H1 (cell line): ENCODE measurements at regions not wholly inside any gene's neighbourhood (a gene's known extent, or its start where the extent isn't known, plus 50 kb on each side); places are given as distances from the start of the nearest gene placed in this dataset.

ENCODE experiments used
- CTCF ChIA-PET: fragments of 300-600 bp; sonication (Branson Sonifier 250); formaldehyde crosslinking; loops from one replicate; lab custom pipeline; 2021; ENCODE audit not compliant: partially characterized antibody; lab: Charles Lee
- POLR2A ChIA-PET: fragments of 300-600 bp; sonication (Branson Sonifier 250); formaldehyde crosslinking; loops from one replicate; lab custom pipeline; 2021; ENCODE audit warnings: inconsistent platforms; ENCODE audit not compliant: partially characterized antibody; lab: Charles Lee
- DNase-seq, 2 experiments: peaks; one replicate each; pipeline versions ENCODE4 v3.0.0 to v3.0.0-alpha.2; 2010 to 2022; ENCODE audit warnings: low spot score in 2 of 2, low read depth in 1 of 2, mixed read lengths in 1 of 2
- FAIRE-seq: peaks from 2 replicates; lab custom pipeline; 2011; peaks lifted over from hg19 to GRCh38; lab: Jason Lieb, UNC
- H2AFZ ChIP-seq: 2 replicates; pipeline ENCODE4 v1.8.1; 2012; ENCODE audit warnings: low read length, inconsistent platforms
- H2AK5ac ChIP-seq: 2 replicates; pipeline ENCODE4 v1.6.1; 2013; ENCODE audit warnings: low read depth, low read length
- H2BK120ac ChIP-seq: replicated peaks from 2 replicates; pipeline ENCODE3; 2013; ENCODE audit warnings: low read depth, low read length, inconsistent platforms
- H2BK12ac ChIP-seq: 2 replicates; pipeline ENCODE4 v1.6.1; 2013; ENCODE audit warnings: low read depth, low read length
- H2BK15ac ChIP-seq: 2 replicates; pipeline ENCODE4 v1.6.1; 2013; ENCODE audit warnings: low read length
- H2BK20ac ChIP-seq: 2 replicates; pipeline ENCODE4 v1.6.1; 2013; ENCODE audit warnings: low read length
- H2BK5ac ChIP-seq: 2 replicates; pipeline ENCODE4 v1.6.1; 2013; ENCODE audit warnings: low read depth, low read length
- H3K14ac ChIP-seq: 2 replicates; pipeline ENCODE4 v1.6.1; 2013; ENCODE audit warnings: inconsistent platforms; ENCODE audit not compliant: insufficient read length
- H3K18ac ChIP-seq: 2 replicates; pipeline ENCODE4 v1.6.1; 2013; ENCODE audit warnings: low read length; ENCODE audit errors: extremely low read depth
- H3K23ac ChIP-seq: 2 replicates; pipeline ENCODE4 v1.6.1; 2013; ENCODE audit warnings: inconsistent platforms; ENCODE audit not compliant: insufficient read length
- H3K23me2 ChIP-seq: 2 replicates; pipeline ENCODE4 v1.6.1; 2013; ENCODE audit warnings: low read depth, low read length
- H3K27ac ChIP-seq: 2 replicates; pipeline ENCODE4 v1.6.1; 2011; ENCODE audit warnings: low read depth, low read length, inconsistent platforms
- H3K27me3 ChIP-seq, 4 experiments: replicated peaks in 1 of 4; 1 replicate in 1 of 4; 2 replicates in 3 of 4; pipeline versions ENCODE4 v1.6.1 to v1.8.1; 2011 to 2013; ENCODE audit warnings: low read length in 3 of 4, mild to moderate bottlenecking in 3 of 4, inconsistent platforms in 2 of 4, mixed read lengths in 2 of 4, moderate library complexity in 1 of 4; ENCODE audit not compliant: control insufficient read depth in 3 of 4, insufficient read depth in 3 of 4; ENCODE audit errors: extremely low read depth in 1 of 4
- H3K36me3 ChIP-seq, 4 experiments: 2 replicates each; pipeline versions ENCODE4 v1.6.1 to v1.8.1; 2011 to 2013; ENCODE audit warnings: mild to moderate bottlenecking in 4 of 4, low read length in 3 of 4, moderate library complexity in 2 of 4, control low read depth in 1 of 4, inconsistent platforms in 1 of 4; ENCODE audit not compliant: insufficient read depth in 4 of 4, control insufficient read depth in 2 of 4
- H3K4ac ChIP-seq: replicated peaks from 2 replicates; pipeline ENCODE3; 2013; ENCODE audit warnings: low read length, low read depth, mixed read lengths, inconsistent platforms; ENCODE audit not compliant: insufficient read length
- H3K4me1 ChIP-seq, 4 experiments: replicated peaks in 1 of 4; 1 replicate in 1 of 4; 2 replicates in 3 of 4; pipeline versions ENCODE4 v1.6.1 to v1.8.1; 2011 to 2013; ENCODE audit warnings: low read length in 3 of 4, inconsistent platforms in 2 of 4, mixed read lengths in 1 of 4; ENCODE audit not compliant: insufficient read depth in 4 of 4, control insufficient read depth in 3 of 4
- H3K4me2 ChIP-seq, 2 experiments: 2 replicates each; pipeline versions ENCODE4 v1.6.1 to v1.8.1; 2011 to 2013; ENCODE audit warnings: low read depth in 2 of 2, low read length in 2 of 2, control low read depth in 1 of 2, inconsistent platforms in 1 of 2, mild to moderate bottlenecking in 1 of 2; ENCODE audit not compliant: insufficient read depth in 1 of 2
- H3K4me3 ChIP-seq, 4 experiments: fragments of 200-600, 300-600 bp in 1 of 4; sonication (generic), shearing (Covaris generic), sonication (Bioruptor Twin) in 1 of 4; 2 replicates each; pipeline versions ENCODE4 v1.5.1 to v1.8.1; 2011 to 2016; ENCODE audit warnings: low read length in 4 of 4, low read depth in 3 of 4, control low read depth in 2 of 4, inconsistent platforms in 2 of 4, mild to moderate bottlenecking in 2 of 4, mixed read lengths in 1 of 4, moderate library complexity in 1 of 4; ENCODE audit not compliant: insufficient read depth in 2 of 4; ENCODE audit errors: extremely low read depth in 1 of 4
- H3K56ac ChIP-seq: replicated peaks from 2 replicates; pipeline ENCODE3; 2013; ENCODE audit warnings: low read depth, mild to moderate bottlenecking, mixed read lengths, low read length, inconsistent platforms; ENCODE audit not compliant: insufficient read length
- H3K79me1 ChIP-seq: 2 replicates; pipeline ENCODE4 v1.6.1; 2013; ENCODE audit warnings: low read depth, low read length, control low read depth
- H3K79me2 ChIP-seq, 2 experiments: 2 replicates each; pipeline versions ENCODE4 v1.6.1 to v1.8.1; 2012 to 2013; ENCODE audit warnings: low read length in 2 of 2, mild to moderate bottlenecking in 2 of 2, inconsistent platforms in 1 of 2; ENCODE audit not compliant: insufficient read depth in 2 of 2, control insufficient read depth in 1 of 2
- H3K9ac ChIP-seq, 4 experiments: replicated peaks in 1 of 4; 1 replicate in 1 of 4; 2 replicates in 3 of 4; pipeline versions ENCODE4 v1.6.1 to v1.8.1; 2011 to 2013; ENCODE audit warnings: low read depth in 3 of 4, low read length in 3 of 4, control low read depth in 2 of 4, mild to moderate bottlenecking in 2 of 4, moderate library complexity in 2 of 4, inconsistent platforms in 1 of 4; ENCODE audit errors: extremely low read depth in 1 of 4
- H3K9me3 ChIP-seq, 2 experiments: 2 replicates each; pipeline versions ENCODE4 v1.6.1 to v1.8.1; 2012 to 2013; ENCODE audit warnings: mild to moderate bottlenecking in 2 of 2, moderate library complexity in 2 of 2, control low read depth in 1 of 2, inconsistent platforms in 1 of 2, low read depth in 1 of 2, low read length in 1 of 2, mixed read lengths in 1 of 2; ENCODE audit not compliant: insufficient read depth in 2 of 2
- H4K20me1 ChIP-seq, 2 experiments: replicated peaks in 1 of 2; 2 replicates each; pipeline versions ENCODE3 to v1.8.1; 2011 to 2013; ENCODE audit warnings: inconsistent platforms in 2 of 2, low read length in 2 of 2, mild to moderate bottlenecking in 1 of 2; ENCODE audit not compliant: insufficient read depth in 2 of 2, control insufficient read depth in 1 of 2
- H4K5ac ChIP-seq: 2 replicates; pipeline ENCODE4 v1.6.1; 2013; ENCODE audit warnings: low read length, low read depth, mixed read lengths, inconsistent platforms; ENCODE audit not compliant: insufficient read length
- H4K8ac ChIP-seq: 2 replicates; pipeline ENCODE4 v1.8.0; 2013; ENCODE audit warnings: mild to moderate bottlenecking, moderate library complexity, low read length, inconsistent platforms; ENCODE audit not compliant: insufficient read depth; ENCODE audit errors: extremely low read depth
- H4K91ac ChIP-seq: replicated peaks from 2 replicates; pipeline ENCODE3; 2013; ENCODE audit warnings: low read length, mixed read lengths, inconsistent platforms; ENCODE audit not compliant: insufficient read length
- CTCF ChIP-seq, 3 experiments: IDR thresholded peaks; 1 replicate in 2 of 3; 2 replicates in 1 of 3; pipeline versions ENCODE4 v1.5.1 to v1.6.1; 2011; ENCODE audit warnings: low read length in 3 of 3, mild to moderate bottlenecking in 3 of 3, inconsistent platforms in 2 of 3, low read depth in 1 of 3, moderate library complexity in 1 of 3; ENCODE audit not compliant: insufficient read depth in 1 of 3; ENCODE audit errors: control extremely low read depth in 1 of 3
- EP300 ChIP-seq, 2 experiments: IDR thresholded peaks; 1 replicate in 1 of 2; 2 replicates in 1 of 2; pipeline ENCODE4 v1.6.1; 2011 to 2012; ENCODE audit warnings: low read depth in 2 of 2, low read length in 2 of 2, mild to moderate bottlenecking in 2 of 2, borderline replicate concordance in 1 of 2, inconsistent platforms in 1 of 2, moderate library complexity in 1 of 2
- RXRA ChIP-seq: IDR thresholded peaks from 2 replicates; pipeline ENCODE4 v1.6.1; 2011; ENCODE audit warnings: low read depth, mild to moderate bottlenecking, low read length, moderate library complexity; ENCODE audit not compliant: insufficient read depth
- SP4 ChIP-seq: IDR thresholded peaks from 2 replicates; pipeline ENCODE4 v1.6.1; 2012; ENCODE audit warnings: low read length, inconsistent platforms
- ZNF274 ChIP-seq: IDR thresholded peaks from 2 replicates; pipeline ENCODE4 v1.7.0; 2012; ENCODE audit warnings: low read length, borderline replicate concordance; ENCODE audit errors: extremely low read depth
- WGBS, 2 experiments: shearing (Covaris generic) in 1 of 2; methylation state at CpG; one replicate each; pipeline versions ENCODE4 v1.1.6 to v1.1.7; 2013 to 2015; ENCODE audit warnings: low lambda C conversion rate in 2 of 2, mixed read lengths in 2 of 2, inconsistent platforms in 1 of 2, low coverage in 1 of 2, missing lambda C conversion rate in 1 of 2; ENCODE audit not compliant: insufficient replicate concordance in 2 of 2, insufficient coverage in 1 of 2, insufficient read length in 1 of 2; ENCODE audit errors: extremely low coverage in 1 of 2, missing lambda C conversion rate in 1 of 2; 5-methylcytosine and 5-hydroxymethylcytosine counted together

- H4K8ac ChIP-seq: no peak overlapping the region
- TF ChIP-seq RXRA: no peak
- TF ChIP-seq ZNF274: no peak
- TF ChIP-seq EP300 (IDR thresholded peaks at IDR 0.05; ENCODE audit: borderline replicate concordance in 1 of 2, low read depth in 2 of 2, low read length in 2 of 2): no peak
- TF ChIP-seq CTCF (IDR thresholded peaks at IDR 0.05; ENCODE audit: control extremely low read depth in 1 of 3, insufficient read depth in 1 of 3, low read depth in 1 of 3, low read length in 3 of 3): no peak
- no peak for TF ChIP-seq SP4
- TF ChIP-seq, all 59 proteins: peak for 0
- H2BK120ac ChIP-seq: no peak overlapping the region
- H3K79me1 ChIP-seq: no peaks in the 10 kb centered on the region
- H3K79me2 ChIP-seq: no peaks in the 10 kb centered on the region
- no peak overlapping the region for H3K4me2 ChIP-seq
- H3K23me2 ChIP-seq: no peaks in the 10 kb centered on the region; the same call in 1 of the 2 replicates
- H3K23ac ChIP-seq: no peak overlapping the region
- H3K9me3 ChIP-seq: no peaks in the 10 kb centered on the region
- H2BK12ac ChIP-seq: no peak overlapping the region
- no peaks in the 10 kb centered on the region for H3K36me3 ChIP-seq
- WGBS, 2 experiments: 74% methylated on average over 1 of the region's 1 CpG; no CpG with 5 or more reads in 1 of the 2 experiments
- no peak overlapping the region for H3K14ac ChIP-seq
- ChIA-PET CTCF (interaction anchor here (0.7 kb wide), 1 partner anchor 263 kb away, joined by 3 read pairs; no protein-coding TSS in a partner anchor), POLR2A (no interaction called here)
- H3K27me3 ChIP-seq: no peaks in the 10 kb centered on the region
- H2AFZ ChIP-seq: no peak overlapping the region
- H3K4ac ChIP-seq: no peak overlapping the region
- no peak overlapping the region for H3K27ac ChIP-seq
- no peak overlapping the region for H2BK15ac ChIP-seq
- no peaks in the 10 kb centered on the region for H3K4me1 ChIP-seq
- H4K5ac ChIP-seq: no peak overlapping the region
- FAIRE-seq (no peak), DNase-seq (no peak)
- H2BK20ac ChIP-seq: no peak overlapping the region
- H2AK5ac ChIP-seq: no peak overlapping the region
- no peak overlapping the region for H4K91ac ChIP-seq
- no peaks in the 10 kb centered on the region for H4K20me1 ChIP-seq
- H3K18ac ChIP-seq: no peak overlapping the region
- H3K56ac ChIP-seq: no peak overlapping the region
- H3K4me3 ChIP-seq: no peak overlapping the region
- no peak overlapping the region for H2BK5ac ChIP-seq
- H3K9ac ChIP-seq: no peak overlapping the region
Measured at GRCh38 chr6:105578179-105578707, 175.4 kb upstream of the PREP start.
